LoVo (cell line): ENCODE measurements at regions not wholly inside any gene's neighbourhood (a gene's known extent, or its start where the extent isn't known, plus 50 kb on each side); places are given as distances from the start of the nearest gene placed in this dataset.
"Not testable (repeated sequence)": the region's sequence is repeated elsewhere in the genome, so short reads cannot be mapped to it uniquely, and the experiment has no call there.

ENCODE experiments used
- DNase-seq: peaks from one replicate; pipeline ENCODE4 v3.0.0-alpha.2; 2016; ENCODE audit warnings: low spot score

GRCh38 chr17:70938336-70938735, 769.0 kb downstream of the KCNJ2 start:
- DNase-seq = no peak

- DNase-seq = no peak
Measured at GRCh38 chr17:70945386-70945785, 776.1 kb downstream of the KCNJ2 start.

GRCh38 chr17:70947215-70947614, 777.9 kb downstream of the KCNJ2 start:
- DNase-seq = no peak

GRCh38 chr17:70947636-70948565, 778.6 kb downstream of the KCNJ2 start:
- no peak for DNase-seq

- not testable (repeated sequence) for DNase-seq
Measured at GRCh38 chr17:70953140-70953539, 783.8 kb downstream of the KCNJ2 start.

GRCh38 chr17:70955441-70955840, 786.1 kb downstream of the KCNJ2 start:
- DNase-seq = no peak

- DNase-seq = no peak
Measured at GRCh38 chr17:70956726-70957125, 787.4 kb downstream of the KCNJ2 start.

GRCh38 chr17:70961341-70961740, 792.0 kb downstream of the KCNJ2 start:
- no peak for DNase-seq

- DNase-seq = no peak
Measured at GRCh38 chr17:70968302-70968701, 799.0 kb downstream of the KCNJ2 start.

GRCh38 chr17:70969521-70970034, 800.2 kb downstream of the KCNJ2 start:
- DNase-seq = no peak

GRCh38 chr17:70976447-70976846, 807.1 kb downstream of the KCNJ2 start:
- no peak for DNase-seq

GRCh38 chr17:70984873-70985272, 815.5 kb downstream of the KCNJ2 start:
- DNase-seq = no peak

- no peak for DNase-seq
Measured at GRCh38 chr17:70987867-70988340, 818.6 kb downstream of the KCNJ2 start.

GRCh38 chr17:70988622-70989021, 819.3 kb downstream of the KCNJ2 start:
- DNase-seq = no peak

GRCh38 chr17:70989280-70989679, 819.9 kb downstream of the KCNJ2 start:
- no peak for DNase-seq

GRCh38 chr17:70994194-70994593, 824.9 kb downstream of the KCNJ2 start:
- DNase-seq = no peak

GRCh38 chr17:70995997-70996396, 826.7 kb downstream of the KCNJ2 start:
- DNase-seq = no peak

GRCh38 chr17:71003736-71004135, 834.4 kb downstream of the KCNJ2 start:
- no peak for DNase-seq

- no peak for DNase-seq
Measured at GRCh38 chr17:71004413-71004812, 835.1 kb downstream of the KCNJ2 start.

- no peak for DNase-seq
Measured at GRCh38 chr17:71011391-71011790, 842.1 kb downstream of the KCNJ2 start.

GRCh38 chr17:71019699-71020098, 850.4 kb downstream of the KCNJ2 start:
- no peak for DNase-seq

GRCh38 chr17:71022758-71023157, 853.4 kb downstream of the KCNJ2 start:
- no peak for DNase-seq

GRCh38 chr17:71023249-71024030, 854.1 kb downstream of the KCNJ2 start:
- no peak for DNase-seq
